Psoas muscle (tissue), 7 donors: ENCODE measurements at regions not wholly inside any gene's neighbourhood (a gene's known extent, or its start where the extent isn't known, plus 50 kb on each side); places are given as distances from the start of the nearest gene placed in this dataset.

ENCODE experiments used
- ATAC-seq, 4 donors: fragments of 200-7000 bp; cut with Tn5 transposase; one replicate each; pipeline ENCODE4 v1.9.1; 2020; ENCODE audit warnings: moderate library complexity in 3 of 4, mild to moderate bottlenecking in 2 of 4
- DNase-seq, 2 donors: peaks; one replicate each; pipeline ENCODE4 v3.0.0-alpha.2; 2020
- H3K27ac ChIP-seq: fragments of 200-600 bp; one replicate; pipeline ENCODE4 v1.8.0; 2022
- H3K27me3 ChIP-seq, 3 donors: fragments of 200-600 bp in 1 of 3; one replicate each; pipeline versions ENCODE4 v1.6.1 to v1.8.0; 2013 to 2022; ENCODE audit warnings: low read length in 2 of 3, mild to moderate bottlenecking in 2 of 3, moderate library complexity in 1 of 3; ENCODE audit not compliant: insufficient read depth in 3 of 3
- H3K36me3 ChIP-seq, 2 donors: fragments of 200-600 bp in 1 of 2; one replicate each; pipeline versions ENCODE4 v1.6.1 to v1.8.0; 2013 to 2022; ENCODE audit warnings: low read depth in 1 of 2, mild to moderate bottlenecking in 1 of 2, moderate library complexity in 1 of 2; ENCODE audit not compliant: insufficient read depth in 1 of 2
- H3K4me1 ChIP-seq: fragments of 200-600 bp; one replicate; pipeline ENCODE4 v1.8.0; 2022
- H3K4me3 ChIP-seq: fragments of 200-600 bp; one replicate; pipeline ENCODE4 v1.8.0; 2022; ENCODE audit warnings: mild to moderate bottlenecking
- H3K9me3 ChIP-seq: fragments of 200-600 bp; one replicate; pipeline ENCODE4 v1.8.0; 2022
- CTCF ChIP-seq: fragments of 200-600 bp; IDR thresholded peaks from one replicate; pipeline ENCODE4 v1.8.0; 2022; ENCODE audit warnings: antibody characterized with exemption
- WGBS, 3 donors: extraction: QIAGEN DNeasy Blood & Tissue Kit; methylation state at CpG; one replicate each; pipeline versions ENCODE4 v1.1.6 to v1.1.7; 2013; 5-methylcytosine and 5-hydroxymethylcytosine counted together
- intact Hi-C, 2 donors: fragments of 100-400 bp; cut with DNase I; formaldehyde crosslinking; loops; one replicate each; pipeline versions ENCODE4 v1.11.0 to v1.14.2; 2022
- donor health status: healthy with polysubstance abuse.
- donor health status: DM: no; HTN: no; CAD: no; lungs with moderate emphysema.
- donor health status: Bipolar disorder and iron deficiency.
- donor health status: healthy.
- donor health status: DM: yes; HTN: yes; CAD: no.
- donor health status: DM: no; HTN: no; CAD: no.
- donor health status: DM: yes; HTN: yes; CAD: no.

GRCh38 chr2:15834381-15835031 is 105.8 kb upstream of the MYCN start:
- Histone ChIP-seq H3K4me3 (no peak overlapping the region), H3K4me1 (no peaks in the 10 kb centered on the region), H3K36me3 (no peaks in the 10 kb centered on the region), H3K9me3 (no peaks in the 10 kb centered on the region), H3K27me3 (no peaks in the 10 kb centered on the region), H3K27ac (no peak overlapping the region)
- TF ChIP-seq CTCF, result no peak
- ATAC-seq (no peak), DNase-seq (no peak)
- 71 to 79% (median 75%) methylated on average over 7 of the region's 7 CpGs for WGBS, 3 donors
- intact Hi-C loops, result no loop called here

- no peak for ATAC-seq
- no peak overlapping the region for H3K27ac ChIP-seq
- H3K36me3 ChIP-seq, result no peaks in the 10 kb centered on the region
- H3K9me3 ChIP-seq, result no peaks in the 10 kb centered on the region
- no peak for DNase-seq
- H3K4me3 ChIP-seq, result no peak overlapping the region
- WGBS, 3 donors, result 88 to 91% (median 90%) methylated on average over 9 of the region's 9 CpGs
- no peak for TF ChIP-seq CTCF
- intact Hi-C loops, result no loop called here
- no peaks in the 10 kb centered on the region for H3K4me1 ChIP-seq
- no peaks in the 10 kb centered on the region for H3K27me3 ChIP-seq
Observed at GRCh38 chr2:15835991-15836688, 104.2 kb upstream of the MYCN start.

GRCh38 chr2:15836689-15837610 is 103.4 kb upstream of the MYCN start:
- no peaks in the 10 kb centered on the region for H3K36me3 ChIP-seq
- no peaks in the 10 kb centered on the region for H3K9me3 ChIP-seq
- ATAC-seq (no peak), DNase-seq (no peak)
- no peak overlapping the region for H3K27ac ChIP-seq
- WGBS, 3 donors, result 95 to 97% (median 96%) methylated on average over 13 of the region's 13 CpGs
- intact Hi-C loops, result no loop called here
- no peak for TF ChIP-seq CTCF
- H3K27me3 ChIP-seq, result no peaks in the 10 kb centered on the region
- H3K4me3 ChIP-seq, result no peak overlapping the region
- no peaks in the 10 kb centered on the region for H3K4me1 ChIP-seq

- no peaks in the 10 kb centered on the region for H3K36me3 ChIP-seq
- H3K4me1 ChIP-seq, result no peaks in the 10 kb centered on the region
- intact Hi-C loops, result no loop called here
- no peak for ATAC-seq
- no peak for DNase-seq
- peaks cover 0 to 1% (median 0%) of the 10 kb centered on the region in 3 donors for H3K27me3 ChIP-seq
- no peaks in the 10 kb centered on the region for H3K9me3 ChIP-seq
- no peak for TF ChIP-seq CTCF
- no peak overlapping the region for H3K27ac ChIP-seq
- 90 to 91% (median 90%) methylated on average over 13 of the region's 13 CpGs for WGBS, 3 donors
- H3K4me3 ChIP-seq, result no peak overlapping the region
Observed at GRCh38 chr2:15838481-15839090, 101.8 kb upstream of the MYCN start.
